ENCODE measurements at regions not wholly inside any gene's neighbourhood (a gene's known extent, or its start where the extent isn't known, plus 50 kb on each side); places are given as distances from the start of the nearest gene placed in this dataset.
"Not testable (repeated sequence)": the region's sequence is repeated elsewhere in the genome, so short reads cannot be mapped to it uniquely, and the experiment has no call there.

DNA sequence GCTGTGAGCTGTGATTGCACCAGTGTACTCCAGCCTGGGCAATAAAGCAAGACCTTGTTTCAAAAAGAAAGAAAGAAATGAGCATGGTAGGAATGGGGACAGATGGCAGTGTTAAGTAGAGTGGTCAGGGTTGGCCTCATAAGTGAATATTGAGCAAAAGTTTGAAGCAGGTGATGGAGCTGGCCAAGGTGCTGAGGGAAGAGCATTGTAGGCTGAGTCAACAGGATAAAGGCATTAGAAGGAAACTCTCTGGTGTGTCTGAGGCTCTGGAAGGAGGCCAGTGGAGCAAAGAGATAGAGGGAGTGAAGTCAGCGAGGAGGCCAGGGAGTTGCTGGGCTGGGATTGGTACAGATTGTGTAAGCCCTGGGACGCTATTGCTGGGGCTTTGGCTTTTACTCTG is 336.1 kb downstream of the ZNF37A start:
- TF ChIP-seq, protein P1, sequence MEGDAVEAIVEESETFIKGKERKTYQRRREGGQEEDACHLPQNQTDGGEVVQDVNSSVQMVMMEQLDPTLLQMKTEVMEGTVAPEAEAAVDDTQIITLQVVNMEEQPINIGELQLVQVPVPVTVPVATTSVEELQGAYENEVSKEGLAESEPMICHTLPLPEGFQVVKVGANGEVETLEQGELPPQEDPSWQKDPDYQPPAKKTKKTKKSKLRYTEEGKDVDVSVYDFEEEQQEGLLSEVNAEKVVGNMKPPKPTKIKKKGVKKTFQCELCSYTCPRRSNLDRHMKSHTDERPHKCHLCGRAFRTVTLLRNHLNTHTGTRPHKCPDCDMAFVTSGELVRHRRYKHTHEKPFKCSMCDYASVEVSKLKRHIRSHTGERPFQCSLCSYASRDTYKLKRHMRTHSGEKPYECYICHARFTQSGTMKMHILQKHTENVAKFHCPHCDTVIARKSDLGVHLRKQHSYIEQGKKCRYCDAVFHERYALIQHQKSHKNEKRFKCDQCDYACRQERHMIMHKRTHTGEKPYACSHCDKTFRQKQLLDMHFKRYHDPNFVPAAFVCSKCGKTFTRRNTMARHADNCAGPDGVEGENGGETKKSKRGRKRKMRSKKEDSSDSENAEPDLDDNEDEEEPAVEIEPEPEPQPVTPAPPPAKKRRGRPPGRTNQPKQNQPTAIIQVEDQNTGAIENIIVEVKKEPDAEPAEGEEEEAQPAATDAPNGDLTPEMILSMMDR (conservative IDR thresholded peaks at IDR 0.05 in 1 of 2, IDR thresholded peaks at IDR 0.05 in 1 of 2; ENCODE audit: low read depth in 1 of 2, low read length in 2 of 2) = not testable (repeated sequence)
- not testable (repeated sequence) for TF ChIP-seq EZH2 (IDR thresholded peaks at IDR 0.05; ENCODE audit: low read length, missing control alignments)
